CD14-positive monocyte (primary cell): ENCODE measurements at regions not wholly inside any gene's neighbourhood (a gene's known extent, or its start where the extent isn't known, plus 50 kb on each side); places are given as distances from the start of the nearest gene placed in this dataset.

Experiments
- DNase-seq, 3 donors: peaks; one replicate each; pipeline ENCODE4 v3.0.0-alpha.2; 2011 to 2022
- H2AFZ ChIP-seq: 2 replicates; pipeline ENCODE4 v1.6.0; 2012; ENCODE audit warnings: mild to moderate bottlenecking, low read depth, low read length, inconsistent platforms; ENCODE audit not compliant: insufficient read depth, poor library complexity, severe bottlenecking
- H3K27ac ChIP-seq, 2 donors: 1 replicate in 1 of 2; 2 replicates in 1 of 2; pipeline ENCODE4 v1.5.1; 2012 to 2013; ENCODE audit warnings: low read length in 2 of 2, control low read depth in 1 of 2, inconsistent platforms in 1 of 2, low read depth in 1 of 2, mild to moderate bottlenecking in 1 of 2
- H3K27me3 ChIP-seq, 2 donors: one replicate each; pipeline versions ENCODE4 v1.6.0 to v1.6.1; 2011 to 2013; ENCODE audit warnings: low read length in 2 of 2; ENCODE audit not compliant: control insufficient read depth in 2 of 2, insufficient read depth in 2 of 2
- H3K36me3 ChIP-seq, 2 donors: replicated peaks in 1 of 2; 1 replicate in 1 of 2; 2 replicates in 1 of 2; pipeline versions ENCODE4 v1.5.1 to v1.6.1; 2012 to 2013; ENCODE audit warnings: low read length in 2 of 2, control low read depth in 1 of 2, inconsistent platforms in 1 of 2, mild to moderate bottlenecking in 1 of 2; ENCODE audit not compliant: insufficient read depth in 2 of 2, control insufficient read depth in 1 of 2
- H3K4me1 ChIP-seq, 2 donors: 1 replicate in 1 of 2; 2 replicates in 1 of 2; pipeline versions ENCODE4 v1.5.1 to v1.6.1; 2012 to 2013; ENCODE audit warnings: low read length in 2 of 2, control low read depth in 1 of 2, inconsistent platforms in 1 of 2, mild to moderate bottlenecking in 1 of 2, moderate library complexity in 1 of 2; ENCODE audit not compliant: insufficient read depth in 2 of 2, control insufficient read depth in 1 of 2
- H3K4me2 ChIP-seq: replicated peaks from 2 replicates; pipeline ENCODE3; 2012; ENCODE audit warnings: low read length, moderate library complexity, mild to moderate bottlenecking; ENCODE audit not compliant: poor library complexity, severe bottlenecking; ENCODE audit errors: extremely low read depth
- H3K4me3 ChIP-seq, 3 experiments: fragments of 200-600 bp in 1 of 3; sonication (generic) in 1 of 3; replicated peaks in 1 of 3; 1 replicate in 2 of 3; 2 replicates in 1 of 3; pipeline ENCODE4 v1.5.1; 2011 to 2013; ENCODE audit warnings: low read length in 3 of 3, mild to moderate bottlenecking in 3 of 3, control low read depth in 2 of 3, low read depth in 2 of 3, inconsistent platforms in 1 of 3, moderate library complexity in 1 of 3
- H3K79me2 ChIP-seq: 2 replicates; pipeline ENCODE4 v1.6.0; 2012; ENCODE audit warnings: mild to moderate bottlenecking, control low read depth, inconsistent platforms, low read length, moderate library complexity; ENCODE audit not compliant: insufficient read depth
- H3K9ac ChIP-seq: 2 replicates; pipeline ENCODE4 v1.6.0; 2017; ENCODE audit warnings: low read length, mild to moderate bottlenecking; ENCODE audit not compliant: insufficient read depth, poor library complexity, severe bottlenecking
- H3K9me3 ChIP-seq, 2 donors: replicated peaks in 1 of 2; 1 replicate in 1 of 2; 2 replicates in 1 of 2; pipeline versions ENCODE4 v1.5.1 to v1.6.1; 2012 to 2013; ENCODE audit warnings: low read length in 2 of 2, control low read depth in 1 of 2; ENCODE audit not compliant: control insufficient read depth in 1 of 2, insufficient read depth in 1 of 2
- H4K20me1 ChIP-seq: 2 replicates; pipeline ENCODE4 v1.6.0; 2012; ENCODE audit warnings: mild to moderate bottlenecking, low read length, control low read depth, moderate library complexity; ENCODE audit not compliant: insufficient read depth
- H3K27ac Mint-ChIP-seq, 7 donors: one replicate each; pipeline ENCODE4 v1.8.0; 2020; ENCODE audit warnings: mild to moderate bottlenecking in 7 of 7, mixed read lengths in 7 of 7, moderate library complexity in 6 of 7, inconsistent platforms in 2 of 7
- H3K27me3 Mint-ChIP-seq, 3 donors: one replicate each; pipeline ENCODE4 v1.8.0; 2021 to 2022; ENCODE audit warnings: low read depth in 3 of 3, mild to moderate bottlenecking in 3 of 3, mixed read lengths in 3 of 3, moderate library complexity in 3 of 3, inconsistent platforms in 1 of 3
- H3K36me3 Mint-ChIP-seq, 2 donors: one replicate each; pipeline ENCODE4 v1.8.0; 2020; ENCODE audit warnings: mixed read lengths in 2 of 2, inconsistent platforms in 1 of 2, mild to moderate bottlenecking in 1 of 2
- H3K4me1 Mint-ChIP-seq: one replicate; pipeline ENCODE4 v1.8.0; 2020; ENCODE audit warnings: mild to moderate bottlenecking, mixed read lengths
- H3K4me3 Mint-ChIP-seq, 2 donors: one replicate each; pipeline ENCODE4 v1.8.0; 2020; ENCODE audit warnings: mild to moderate bottlenecking in 2 of 2, mixed read lengths in 2 of 2, moderate library complexity in 1 of 2
- H3K9me3 Mint-ChIP-seq, 7 donors: one replicate each; pipeline ENCODE4 v1.8.0; 2020 to 2022; ENCODE audit warnings: mixed read lengths in 7 of 7, mild to moderate bottlenecking in 6 of 7, moderate library complexity in 6 of 7, inconsistent platforms in 2 of 7
- WGBS: methylation state at CpG from one replicate; pipeline ENCODE4 v1.1.5; 2013; ENCODE audit warnings: missing lambda C conversion rate; ENCODE audit not compliant: insufficient coverage; 5-methylcytosine and 5-hydroxymethylcytosine counted together
- intact Hi-C, 2 donors: fragments of 100-400 bp; cut with micrococcal nuclease; formaldehyde crosslinking; loops; one replicate each; pipeline versions ENCODE4 v1.15.0 to v1.15.1; 2023
- TF ChIP-seq, protein P1 (sequence below): fragments of 200-600 bp; IDR thresholded peaks from one replicate; pipeline ENCODE4 v1.8.0; 2022; ENCODE audit warnings: antibody characterized with exemption, mild to moderate bottlenecking

DNA sequence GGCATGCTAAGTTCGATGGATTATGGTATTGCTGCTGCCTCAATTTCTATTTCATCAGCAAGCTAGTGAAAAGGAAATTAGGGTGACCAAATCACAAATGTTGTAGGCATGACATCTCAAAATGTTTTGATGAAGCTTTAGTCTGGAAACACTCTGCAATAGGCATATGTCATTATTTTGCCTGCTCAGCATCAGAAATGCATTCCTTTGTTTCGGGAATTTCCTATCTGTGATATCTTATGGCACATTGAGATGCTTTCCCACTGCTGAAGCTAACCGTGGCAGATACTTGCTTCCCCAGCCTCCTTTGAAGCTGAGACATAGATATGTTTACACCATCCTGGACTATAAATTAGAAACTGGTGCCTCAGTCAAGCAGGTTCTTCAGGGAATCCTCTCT, 119.7 kb downstream of the CDC42EP3 start:
- no peaks in the 10 kb centered on the region for H3K9me3 ChIP-seq
- no peak overlapping the region for H3K9ac ChIP-seq
- Mint-ChIP-seq H3K27me3 (peaks cover 0 to 3% (median 0%) of the 10 kb centered on the region in 3 donors), H3K4me3 (no peak overlapping the region), H3K9me3 (peaks cover 0 to 4% (median 0%) of the 10 kb centered on the region in 7 donors), H3K36me3 (no peaks in the 10 kb centered on the region), H3K27ac (no peak overlapping the region), H3K4me1 (peaks cover 27% of the 10 kb centered on the region)
- peaks cover 35 to 47% of the 10 kb centered on the region in 2 donors for H3K4me1 ChIP-seq
- no peak for DNase-seq
- H3K27me3 ChIP-seq: no peaks in the 10 kb centered on the region
- no peaks in the 10 kb centered on the region for H4K20me1 ChIP-seq
- H3K27ac ChIP-seq: no peak overlapping the region
- intact Hi-C loops: no loop called here
- no peak overlapping the region for H3K4me3 ChIP-seq
- no peaks in the 10 kb centered on the region for H3K36me3 ChIP-seq
- 100% methylated on average over 1 of the region's 3 CpGs for WGBS
- TF ChIP-seq, protein P1, sequence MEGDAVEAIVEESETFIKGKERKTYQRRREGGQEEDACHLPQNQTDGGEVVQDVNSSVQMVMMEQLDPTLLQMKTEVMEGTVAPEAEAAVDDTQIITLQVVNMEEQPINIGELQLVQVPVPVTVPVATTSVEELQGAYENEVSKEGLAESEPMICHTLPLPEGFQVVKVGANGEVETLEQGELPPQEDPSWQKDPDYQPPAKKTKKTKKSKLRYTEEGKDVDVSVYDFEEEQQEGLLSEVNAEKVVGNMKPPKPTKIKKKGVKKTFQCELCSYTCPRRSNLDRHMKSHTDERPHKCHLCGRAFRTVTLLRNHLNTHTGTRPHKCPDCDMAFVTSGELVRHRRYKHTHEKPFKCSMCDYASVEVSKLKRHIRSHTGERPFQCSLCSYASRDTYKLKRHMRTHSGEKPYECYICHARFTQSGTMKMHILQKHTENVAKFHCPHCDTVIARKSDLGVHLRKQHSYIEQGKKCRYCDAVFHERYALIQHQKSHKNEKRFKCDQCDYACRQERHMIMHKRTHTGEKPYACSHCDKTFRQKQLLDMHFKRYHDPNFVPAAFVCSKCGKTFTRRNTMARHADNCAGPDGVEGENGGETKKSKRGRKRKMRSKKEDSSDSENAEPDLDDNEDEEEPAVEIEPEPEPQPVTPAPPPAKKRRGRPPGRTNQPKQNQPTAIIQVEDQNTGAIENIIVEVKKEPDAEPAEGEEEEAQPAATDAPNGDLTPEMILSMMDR: no peak
- H3K4me2 ChIP-seq: no peak overlapping the region
- H3K79me2 ChIP-seq: no peaks in the 10 kb centered on the region
- no peak overlapping the region for H2AFZ ChIP-seq

DNA sequence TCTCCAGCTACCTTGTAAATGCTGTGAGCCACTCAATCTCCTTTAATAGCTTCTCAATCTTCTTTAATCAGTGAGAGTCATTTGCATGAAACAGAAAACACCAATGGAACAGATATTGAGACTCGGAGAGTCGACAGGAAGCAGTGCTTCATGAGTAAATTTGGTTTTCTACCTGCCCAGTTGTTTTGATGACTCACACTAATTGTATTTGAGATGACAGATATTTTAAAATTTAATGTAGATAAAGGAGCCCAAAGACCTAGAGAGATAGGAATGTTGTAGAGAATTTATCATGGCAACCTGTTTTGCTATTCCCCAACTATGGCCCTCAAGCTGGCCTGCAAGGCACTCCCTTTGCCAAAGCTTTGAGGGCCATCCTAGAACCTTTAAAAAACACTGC, 119.1 kb downstream of the CDC42EP3 start:
- intact Hi-C loops: no loop called here
- Histone ChIP-seq H3K79me2 (no peaks in the 10 kb centered on the region), H2AFZ (no peak overlapping the region), H3K27me3 (no peaks in the 10 kb centered on the region), H4K20me1 (no peaks in the 10 kb centered on the region), H3K4me3 (no peak overlapping the region), H3K4me1 (peaks cover 38 to 52% of the 10 kb centered on the region in 2 donors), H3K9me3 (no peaks in the 10 kb centered on the region), H3K9ac (no peak overlapping the region), H3K36me3 (no peaks in the 10 kb centered on the region), H3K27ac (no peak overlapping the region), H3K4me2 (no peak overlapping the region)
- Mint-ChIP-seq H3K27me3 (peaks cover 0 to 4% (median 0%) of the 10 kb centered on the region in 3 donors), H3K36me3 (no peaks in the 10 kb centered on the region), H3K4me1 (peaks cover 31% of the 10 kb centered on the region), H3K4me3 (no peak overlapping the region), H3K9me3 (peaks cover 0 to 4% (median 0%) of the 10 kb centered on the region in 7 donors), H3K27ac (no peak overlapping the region)
- DNase-seq: no peak
- WGBS: 100% methylated on average over 2 of the region's 2 CpGs
- TF ChIP-seq, protein P1: no peak
